Cardiac muscle cell (in vitro differentiated cells and primary cell): ENCODE measurements at regions not wholly inside any gene's neighbourhood (a gene's known extent, or its start where the extent isn't known, plus 50 kb on each side); places are given as distances from the start of the nearest gene placed in this dataset.
A peak's percentile ranks its signal among the peaks of the same experiment; 100 is the strongest.

ENCODE experiments used
- DNase-seq, 2 donors: peaks; one replicate each; pipeline versions ENCODE4 v3.0.0 to v3.0.0-alpha.2; 2010 to 2017; ENCODE audit warnings: low read depth in 1 of 2, low spot score in 1 of 2
- H3K27ac ChIP-seq: fragments of 200-600 bp; sonication (generic); 2 replicates; pipeline ENCODE4 v1.5.1; 2016
- H3K27me3 ChIP-seq: fragments of 200-600 bp; sonication (generic); 2 replicates; pipeline ENCODE4 v1.6.0; 2016; ENCODE audit warnings: control low read depth
- H3K36me3 ChIP-seq: fragments of 200-600 bp; sonication (generic); 2 replicates; pipeline ENCODE4 v1.5.1; 2016; ENCODE audit warnings: control low read depth
- H3K4me1 ChIP-seq: fragments of 200-600 bp; sonication (generic); 2 replicates; pipeline ENCODE4 v1.8.1; 2017; ENCODE audit warnings: low read depth, mild to moderate bottlenecking, mixed run types
- H3K4me3 ChIP-seq: fragments of 200-600 bp; sonication (generic); 2 replicates; pipeline ENCODE4 v1.5.1; 2016; ENCODE audit warnings: mild to moderate bottlenecking
- H3K9me3 ChIP-seq: fragments of 200-600 bp; sonication (generic); 2 replicates; pipeline ENCODE4 v1.5.1; 2017; ENCODE audit warnings: low read depth, mild to moderate bottlenecking, control low read depth
- CTCF ChIP-seq: IDR thresholded peaks from 2 replicates; pipeline ENCODE4 v1.5.1; 2012; ENCODE audit warnings: low read depth, mild to moderate bottlenecking, low read length

- Histone ChIP-seq H3K27ac (no peak overlapping the region), H3K4me3 (no peak overlapping the region)
Observed at GRCh38 chr14:51442513-51443175, 202.6 kb downstream of the TMX1 start.

GRCh38 chr14:51443195-51444018, 203.4 kb downstream of the TMX1 start:
- TF ChIP-seq CTCF = no peak
- Histone ChIP-seq H3K4me1 (no peaks in the 10 kb centered on the region), H3K9me3 (no peaks in the 10 kb centered on the region), H3K36me3 (no peaks in the 10 kb centered on the region), H3K27ac (no peak overlapping the region), H3K4me3 (no peak overlapping the region), H3K27me3 (no peaks in the 10 kb centered on the region)
- peak in 1 of 2 donors; percentile 51 for DNase-seq

More at GRCh38 chr14:51442513-51443175, 202.6 kb downstream of the TMX1 start:
- Histone ChIP-seq H3K4me1 (no peaks in the 10 kb centered on the region), H3K9me3 (no peaks in the 10 kb centered on the region), H3K27me3 (no peaks in the 10 kb centered on the region), H3K36me3 (no peaks in the 10 kb centered on the region)
- TF ChIP-seq CTCF = no peak
- DNase-seq = peak in 1 of 2 donors; percentile 97

- no peak overlapping the region for H3K4me3 ChIP-seq
- H3K27me3 ChIP-seq = no peaks in the 10 kb centered on the region
- no peaks in the 10 kb centered on the region for H3K4me1 ChIP-seq
- H3K36me3 ChIP-seq = no peaks in the 10 kb centered on the region
- H3K27ac ChIP-seq = no peak overlapping the region
- no peak for DNase-seq
- no peak for TF ChIP-seq CTCF
- no peaks in the 10 kb centered on the region for H3K9me3 ChIP-seq
Observed at GRCh38 chr14:51444353-51445000, 204.4 kb downstream of the TMX1 start.

GRCh38 chr14:51445001-51445390, 204.9 kb downstream of the TMX1 start:
- Histone ChIP-seq H3K36me3 (no peaks in the 10 kb centered on the region), H3K27ac (no peak overlapping the region), H3K9me3 (no peaks in the 10 kb centered on the region), H3K4me3 (no peak overlapping the region), H3K27me3 (no peaks in the 10 kb centered on the region), H3K4me1 (no peaks in the 10 kb centered on the region)
- peak in 1 of 2 donors; percentile 27 for DNase-seq
- no peak for TF ChIP-seq CTCF

- Histone ChIP-seq H3K9me3 (no peaks in the 10 kb centered on the region), H3K4me1 (no peaks in the 10 kb centered on the region), H3K4me3 (no peak overlapping the region), H3K27ac (no peak overlapping the region), H3K36me3 (no peaks in the 10 kb centered on the region), H3K27me3 (no peaks in the 10 kb centered on the region)
- no peak for TF ChIP-seq CTCF
- no peak for DNase-seq
Observed at GRCh38 chr14:51446771-51447170, 204.9 kb upstream of the FRMD6 start.
